HG03439 (cell line): ENCODE measurements at regions not wholly inside any gene's neighbourhood (a gene's known extent, or its start where the extent isn't known, plus 50 kb on each side); places are given as distances from the start of the nearest gene placed in this dataset.
"Not testable (repeated sequence)": the region's sequence is repeated elsewhere in the genome, so short reads cannot be mapped to it uniquely, and the experiment has no call there.

Experiments
- ATAC-seq: cut with Tn5 transposase; IDR thresholded peaks from one replicate; pipeline ENCODE4 v1.9.1; 2021; ENCODE audit warnings: mild to moderate bottlenecking, moderate library complexity; ENCODE audit not compliant: unreplicated experiment

DNA sequence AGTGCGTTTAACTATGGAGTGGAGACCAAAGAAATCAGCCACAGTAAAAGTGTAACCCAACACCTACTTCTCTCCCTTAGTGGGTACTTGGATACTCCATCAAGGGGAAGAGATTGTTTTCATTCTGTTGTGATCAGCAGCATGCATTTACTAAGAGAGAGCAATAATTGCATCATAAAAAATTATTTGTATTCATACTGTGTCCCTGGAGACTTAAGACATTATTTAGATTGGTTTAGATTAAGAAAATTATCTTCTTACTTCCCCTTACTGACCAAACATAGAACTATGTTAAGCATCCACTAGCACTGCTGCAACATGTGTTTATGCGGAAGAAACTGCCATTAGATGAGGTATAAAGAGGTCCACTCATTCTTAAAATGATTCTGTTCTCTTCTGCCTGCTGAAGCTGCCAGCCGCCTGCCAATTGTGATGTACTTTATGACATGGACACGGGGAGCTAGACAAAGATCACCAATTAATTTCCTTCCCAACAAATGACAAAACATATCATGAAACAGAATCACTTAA lies 738.5 kb downstream of the DIAPH3 start:
- ATAC-seq: no peak

DNA sequence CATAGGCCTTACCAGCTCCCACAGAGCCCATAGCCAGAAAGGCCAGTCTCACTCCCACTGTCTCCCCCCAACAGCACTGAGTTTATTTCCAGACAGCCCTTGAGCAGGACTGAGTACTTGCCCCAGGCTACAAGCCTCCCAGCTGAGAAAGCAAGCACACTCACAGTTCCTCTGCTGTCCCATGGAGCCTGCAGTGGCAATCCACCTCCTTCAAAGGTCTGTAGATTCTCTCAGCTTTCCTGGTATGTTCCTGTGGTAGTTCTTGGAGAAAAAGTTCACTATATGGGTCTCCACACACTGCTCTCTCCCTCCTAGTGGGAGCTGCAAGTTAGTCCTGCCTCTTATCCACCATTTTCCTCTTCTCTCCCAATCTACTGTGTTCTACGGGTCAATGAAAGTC lies 728.7 kb downstream of the DIAPH3 start:
- no peak for ATAC-seq

DNA sequence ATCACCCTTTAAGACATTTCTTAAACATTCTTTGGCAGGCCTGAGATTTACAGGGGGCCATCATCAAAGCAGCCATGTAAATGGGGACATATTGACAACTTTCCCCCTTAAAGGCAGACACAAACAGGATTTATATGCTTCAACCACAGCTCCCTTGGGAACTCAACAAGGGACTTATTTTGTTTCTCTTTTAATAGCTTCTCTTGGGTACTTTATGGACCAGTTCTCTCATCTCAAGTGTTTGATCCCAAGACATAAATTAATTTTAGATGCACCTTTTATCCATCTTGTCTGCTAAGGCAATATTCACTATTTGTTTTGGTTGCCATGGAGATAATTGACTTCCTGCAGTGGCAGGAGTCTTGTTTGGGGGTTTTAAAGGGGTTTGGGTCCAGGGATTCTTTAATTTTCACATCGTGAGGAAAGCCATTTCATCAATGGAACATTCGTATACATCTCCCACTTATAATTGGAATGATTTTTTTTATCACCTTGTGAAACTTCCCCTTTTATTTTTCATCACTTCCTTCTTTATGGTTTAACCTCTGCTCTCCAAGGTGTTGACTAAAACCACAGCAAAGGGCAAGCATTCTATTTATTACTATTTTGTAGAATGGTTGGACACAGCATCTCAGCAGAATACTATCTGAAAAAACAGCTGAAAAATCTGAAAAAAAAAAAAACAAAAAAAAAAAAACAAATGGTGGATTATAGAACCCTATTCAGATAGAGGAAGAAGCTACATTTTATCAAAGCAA lies 726.0 kb downstream of the DIAPH3 start:
- no peak for ATAC-seq

DNA sequence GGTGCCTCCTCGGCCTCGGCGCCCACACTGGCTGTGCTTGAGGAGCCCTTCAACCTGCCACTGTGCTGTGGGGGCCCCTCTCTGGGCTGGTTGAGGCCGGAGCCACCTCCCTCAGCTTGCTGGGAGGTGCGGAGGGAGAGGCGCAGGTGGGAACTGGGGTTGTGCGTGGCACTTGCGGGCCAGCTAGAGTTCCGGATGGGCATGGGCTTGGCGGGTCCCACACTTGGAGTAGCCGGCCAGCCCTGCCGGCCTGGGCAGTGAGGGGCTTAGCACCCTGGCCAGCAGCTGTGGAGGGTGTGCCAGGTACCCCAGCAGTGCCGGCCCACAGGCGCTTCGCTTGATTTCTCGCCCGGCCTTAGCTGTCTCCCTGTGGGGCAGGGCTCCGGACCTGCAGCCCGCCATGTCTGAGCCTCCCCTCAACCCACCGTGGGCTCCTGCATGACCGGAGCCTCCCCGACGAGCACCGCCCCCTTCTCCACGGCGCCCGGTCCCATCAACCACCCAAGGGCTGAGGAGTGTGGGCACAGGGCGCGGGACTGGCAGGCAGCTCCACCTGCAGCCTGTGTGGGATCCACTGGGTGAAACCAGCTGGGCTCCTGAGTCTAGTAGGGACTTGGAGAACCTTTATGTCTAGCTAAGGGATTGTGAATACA lies 723.8 kb downstream of the DIAPH3 start:
- no peak for ATAC-seq

DNA sequence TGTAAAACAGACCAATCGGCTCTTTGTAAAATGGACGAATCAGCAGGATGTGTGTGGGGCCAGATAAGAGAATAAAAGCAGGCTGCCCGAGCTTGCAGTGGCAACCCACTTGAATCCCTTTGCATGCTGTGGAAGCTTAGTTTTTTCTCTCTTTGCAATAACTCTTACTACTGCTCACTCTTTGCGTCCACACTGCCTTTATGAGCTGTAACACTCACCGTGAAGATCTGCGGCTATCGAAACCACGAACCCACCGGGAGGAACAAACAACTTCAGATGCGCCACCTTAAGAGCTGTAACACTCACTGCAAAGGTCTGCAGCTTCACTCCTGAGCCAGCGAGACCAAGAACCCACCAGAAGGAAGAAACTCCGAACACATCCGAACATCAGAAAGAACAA lies 722.7 kb downstream of the DIAPH3 start:
- ATAC-seq: not testable (repeated sequence)

DNA sequence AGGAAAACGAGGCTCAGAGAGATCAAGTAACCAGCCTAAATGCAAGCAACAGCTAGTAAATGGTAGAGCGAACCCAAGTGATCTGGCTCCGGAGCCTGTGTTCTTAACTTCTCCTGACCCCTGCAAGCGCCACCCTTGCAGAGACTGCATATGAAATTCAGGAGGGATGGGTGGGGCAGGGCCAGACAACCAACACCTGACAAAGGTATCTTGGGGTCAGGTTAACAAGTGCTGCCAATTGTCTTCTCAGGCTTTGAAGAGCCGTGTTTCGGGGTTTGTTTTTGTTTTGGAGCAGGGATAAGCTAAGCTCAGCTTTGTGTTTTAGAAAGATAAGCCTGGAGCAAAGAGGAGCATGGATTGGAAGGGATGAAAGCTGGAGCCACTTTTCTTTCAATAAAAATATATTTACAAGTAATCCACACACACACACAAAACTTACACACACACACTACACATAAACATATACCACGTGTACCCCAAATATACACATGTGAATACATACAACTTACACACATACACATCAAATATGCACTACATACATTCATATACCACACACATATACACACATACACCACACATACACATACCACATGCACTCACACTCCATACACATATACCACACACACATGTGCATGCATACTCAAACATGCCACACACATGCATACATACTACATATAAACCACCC lies 722.0 kb downstream of the DIAPH3 start:
- ATAC-seq: no peak

DNA sequence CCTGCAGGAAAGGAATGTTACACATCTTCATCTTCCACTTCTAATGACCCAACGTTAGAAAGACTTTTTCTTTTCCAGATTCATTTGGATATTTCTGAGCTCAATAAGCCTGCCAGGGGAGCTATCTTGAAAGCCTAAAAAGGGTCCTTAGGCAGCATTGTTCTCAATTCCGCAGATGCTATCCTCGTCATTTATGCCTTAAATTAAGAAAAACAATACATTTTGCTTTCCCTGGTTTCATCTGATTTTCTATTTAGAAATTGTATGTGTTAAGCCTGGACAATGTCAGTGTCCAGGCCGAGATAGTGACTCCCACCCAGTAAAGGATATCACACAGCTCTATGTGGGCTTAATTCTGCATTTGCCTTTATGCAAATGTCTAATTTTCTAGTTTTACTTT lies 721.3 kb downstream of the DIAPH3 start:
- ATAC-seq: no peak

DNA sequence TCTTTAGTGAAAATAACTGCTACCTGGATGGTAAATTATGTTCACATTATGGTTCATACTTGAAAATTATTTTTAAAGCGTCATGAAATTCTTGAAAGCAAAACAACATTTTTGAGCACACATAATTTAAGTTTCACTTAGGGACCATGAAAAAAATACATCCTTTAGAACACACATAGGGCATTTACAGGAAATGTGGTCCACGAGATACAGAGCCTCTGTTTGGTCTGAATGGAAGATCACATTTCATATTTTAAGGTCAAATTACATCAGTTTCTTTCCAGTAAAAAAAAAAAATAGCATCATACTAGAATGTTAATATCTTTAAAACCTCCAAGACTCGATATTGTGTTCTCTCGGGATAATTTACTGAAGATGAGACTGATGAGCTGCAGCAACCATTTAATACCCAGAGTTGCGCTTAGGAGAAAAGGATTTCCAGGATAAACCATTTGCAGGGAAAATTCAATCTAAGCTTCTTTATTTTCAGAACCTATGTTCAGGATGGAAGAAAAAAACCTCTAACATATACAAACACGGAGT lies 720.7 kb downstream of the DIAPH3 start:
- ATAC-seq: no peak

DNA sequence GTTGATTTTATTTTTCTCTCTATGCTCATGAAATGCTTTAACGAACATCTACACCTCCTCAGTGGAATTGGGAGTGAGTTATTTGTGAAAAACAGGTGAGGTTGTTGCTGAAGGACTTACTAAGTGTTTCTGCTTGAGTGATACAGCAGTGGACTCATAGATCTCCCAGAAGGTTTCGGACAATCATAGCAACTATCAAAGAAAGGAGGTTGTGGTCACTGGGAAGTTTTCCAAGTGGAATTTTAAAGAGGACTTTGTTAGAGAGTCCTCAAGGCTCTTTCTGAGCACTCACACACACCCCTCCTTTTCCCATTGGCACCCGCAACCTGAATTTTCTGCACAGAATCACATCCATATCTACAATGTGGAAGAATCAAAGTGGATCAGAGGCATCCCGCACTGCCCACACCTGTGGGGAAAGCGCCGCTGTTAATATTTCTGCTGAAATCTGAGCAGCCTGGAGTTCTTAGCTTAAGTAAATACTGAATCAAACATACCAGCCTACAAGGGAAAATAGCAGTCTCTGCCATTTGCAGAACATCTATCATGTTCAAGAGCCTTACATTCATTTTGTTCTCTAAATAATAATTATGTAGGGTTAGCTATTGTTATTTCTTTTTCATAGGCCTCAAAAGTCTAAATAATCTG lies 719.4 kb downstream of the DIAPH3 start:
- no peak for ATAC-seq

DNA sequence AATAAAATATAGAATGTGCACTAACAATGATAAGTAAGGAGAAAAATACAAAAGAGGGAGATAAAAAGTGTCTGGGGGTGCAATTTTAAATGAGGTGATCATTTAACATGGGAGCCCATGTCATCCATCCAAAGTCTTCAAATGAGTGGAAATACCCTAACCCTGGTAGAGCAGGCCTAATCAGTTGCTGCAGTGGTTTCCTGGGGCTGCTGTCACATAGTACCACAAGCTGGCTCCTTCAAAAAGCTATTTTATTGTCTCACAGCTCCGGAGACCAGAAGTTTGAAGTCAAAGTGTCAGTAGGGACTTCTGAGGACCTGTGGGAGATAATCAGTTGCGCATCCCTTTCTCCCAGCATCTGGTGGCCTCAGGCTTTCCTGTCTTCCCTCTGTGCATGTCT lies 717.9 kb downstream of the DIAPH3 start:
- no peak for ATAC-seq

DNA sequence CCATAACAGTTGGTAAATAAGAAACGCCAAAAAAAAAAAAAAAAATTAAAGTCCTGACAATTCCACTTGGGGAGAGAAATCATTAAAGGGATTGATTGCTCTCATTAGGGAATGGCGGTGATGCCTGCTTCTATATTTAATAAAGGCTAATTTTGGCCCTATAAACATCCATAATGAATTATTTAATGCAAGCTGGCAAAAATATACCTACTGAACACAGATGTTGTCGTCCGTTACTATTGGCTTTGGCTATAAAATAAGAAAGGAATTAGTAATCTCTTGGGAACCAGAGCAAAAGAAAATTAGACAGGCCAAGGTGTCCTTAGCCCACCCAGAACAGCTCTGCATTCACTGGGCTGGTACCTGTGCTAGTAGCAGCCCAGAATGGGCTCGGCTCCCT lies 717.3 kb downstream of the DIAPH3 start:
- ATAC-seq: no peak

DNA sequence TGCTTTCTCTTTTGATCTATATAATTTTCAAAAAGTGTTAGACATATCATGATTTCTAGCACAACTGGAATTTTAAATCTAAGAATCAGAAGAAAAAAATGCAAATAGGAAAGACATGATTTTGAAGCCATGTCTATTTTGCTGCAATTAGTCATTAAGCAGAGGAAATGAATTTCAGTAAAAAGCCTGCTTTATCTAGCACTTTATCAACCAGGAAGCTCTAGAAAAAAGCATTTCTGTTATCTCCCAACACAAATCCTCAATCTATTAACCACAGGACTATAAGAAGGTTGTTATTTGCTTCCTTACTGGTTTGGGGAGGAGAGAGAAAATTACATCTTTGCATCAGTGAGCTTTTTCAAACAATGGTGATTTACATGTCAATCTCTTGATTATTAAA lies 716.7 kb downstream of the DIAPH3 start:
- no peak for ATAC-seq

DNA sequence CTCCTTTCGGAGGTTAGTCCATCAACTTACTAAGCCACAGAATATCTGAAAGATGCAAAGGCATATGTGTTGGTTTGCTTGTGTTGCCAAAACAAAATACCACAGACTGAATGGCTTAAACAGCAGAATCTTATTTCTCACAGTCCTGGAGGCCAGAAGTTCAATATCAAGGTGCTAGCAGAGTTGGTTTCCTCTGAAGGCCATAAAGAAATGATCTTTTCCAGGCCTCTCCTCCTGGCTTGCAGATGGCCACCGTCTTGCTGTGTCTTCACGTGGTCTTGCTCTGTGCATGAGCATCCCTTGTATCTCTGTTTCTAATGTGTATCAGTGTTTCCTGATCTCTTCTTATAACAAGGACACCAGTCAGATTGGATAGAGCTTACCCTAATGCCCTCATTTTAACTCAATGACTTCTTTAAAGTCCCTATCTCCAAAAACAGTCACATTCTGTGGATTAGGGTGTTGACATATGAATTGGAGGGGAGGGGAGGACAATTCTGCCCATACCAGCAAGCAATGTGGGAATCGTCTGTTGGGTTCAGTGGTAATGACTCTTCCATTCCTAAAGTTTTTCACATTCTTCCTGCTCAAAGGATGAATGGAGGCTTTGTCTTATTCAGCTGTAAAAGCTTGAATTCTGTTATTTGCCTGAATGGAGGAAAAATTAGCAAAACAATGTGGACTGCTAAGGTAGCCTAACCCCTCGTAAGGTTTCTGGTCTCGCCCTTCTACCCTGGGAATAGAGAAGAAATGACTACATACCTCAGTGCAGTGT lies 715.7 kb downstream of the DIAPH3 start:
- no peak for ATAC-seq

DNA sequence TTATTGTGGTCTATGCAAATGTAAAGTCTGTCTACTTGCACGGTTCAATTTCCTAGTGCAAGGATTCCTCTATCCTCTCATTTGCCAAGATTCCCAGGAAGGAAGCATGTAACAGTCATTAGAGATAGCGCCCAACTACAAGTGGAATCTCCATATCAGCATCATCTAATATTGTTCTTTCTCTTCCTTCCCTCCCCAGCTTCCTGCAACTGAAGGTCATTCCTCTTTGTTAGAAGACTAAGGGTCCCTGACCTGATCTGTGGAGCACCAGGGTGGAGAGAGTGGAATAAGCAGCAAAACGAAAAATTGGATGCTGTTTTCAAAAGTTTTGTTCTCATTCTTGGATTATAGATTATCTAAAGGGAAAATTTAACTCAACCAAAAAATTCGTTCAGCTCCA lies 714.0 kb downstream of the DIAPH3 start:
- ATAC-seq: no peak

DNA sequence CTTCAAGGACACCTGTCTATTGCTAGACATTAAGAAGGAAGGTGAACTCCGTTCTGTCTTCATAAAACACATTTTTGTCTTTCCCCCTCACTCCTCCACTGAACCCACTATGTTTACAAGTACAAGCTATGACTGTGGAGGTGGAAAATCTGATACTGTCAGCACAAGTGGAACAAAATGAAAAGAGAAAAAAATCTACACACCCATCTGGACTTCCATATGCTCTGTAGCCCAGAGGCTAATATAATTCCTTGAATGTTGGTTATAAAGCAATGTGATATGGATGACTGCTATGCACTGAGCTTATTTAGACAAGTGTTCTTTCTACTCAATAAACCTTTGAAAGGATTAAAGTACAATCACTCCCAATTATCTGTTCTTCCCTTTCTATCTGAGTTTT lies 713.5 kb downstream of the DIAPH3 start:
- ATAC-seq: no peak

DNA sequence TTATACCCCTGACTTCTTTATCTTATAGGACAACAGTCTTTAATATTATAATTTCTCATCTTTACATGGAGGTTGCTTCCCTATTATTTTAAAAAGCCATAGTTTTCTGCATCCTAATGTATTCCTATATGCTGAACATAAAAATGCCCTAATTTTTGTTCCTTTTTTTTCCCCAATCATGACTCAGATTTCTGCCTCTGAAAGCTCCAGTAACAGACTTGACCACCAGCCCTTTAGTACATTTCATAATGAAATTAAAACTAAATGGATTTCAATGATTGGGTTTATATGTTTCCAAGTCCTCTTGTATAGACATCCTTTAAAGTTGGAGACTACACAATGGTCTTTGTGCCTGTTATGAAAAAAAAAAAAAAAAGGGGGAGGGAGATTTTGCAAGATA lies 712.5 kb downstream of the DIAPH3 start:
- ATAC-seq: no peak

DNA sequence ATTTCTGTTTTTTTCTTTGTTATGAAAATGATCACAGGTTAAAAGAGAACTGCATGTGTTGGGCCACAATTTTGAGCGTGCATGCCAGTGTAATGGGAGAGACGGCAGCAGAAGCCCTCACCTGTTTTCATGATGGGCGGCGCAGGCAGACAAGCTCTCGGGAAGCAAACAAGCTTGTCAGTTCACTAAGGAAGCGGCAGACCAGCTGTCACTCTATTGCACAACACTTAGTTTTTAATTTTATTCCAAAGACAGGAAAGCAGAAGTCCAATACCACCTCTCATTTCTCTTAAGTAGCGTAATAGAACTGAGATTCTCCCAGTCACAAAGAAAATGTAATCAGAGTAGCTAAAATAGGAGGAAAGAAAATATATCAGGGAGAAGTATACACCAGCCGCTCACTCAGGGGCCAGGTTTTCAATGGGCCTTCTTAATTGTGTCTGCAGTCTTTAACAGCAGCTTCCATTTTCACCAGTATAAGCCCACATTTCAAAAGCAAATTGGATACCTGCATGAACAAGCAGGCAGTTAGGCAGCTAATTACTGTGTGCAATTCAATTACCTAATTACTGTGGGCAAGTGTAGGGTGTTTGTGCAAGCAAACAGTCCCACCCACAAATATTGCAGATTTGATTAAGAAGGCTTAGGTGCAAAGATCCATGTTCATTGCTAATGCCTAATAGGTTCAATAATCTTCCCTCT lies 711.4 kb downstream of the DIAPH3 start:
- ATAC-seq: no peak

DNA sequence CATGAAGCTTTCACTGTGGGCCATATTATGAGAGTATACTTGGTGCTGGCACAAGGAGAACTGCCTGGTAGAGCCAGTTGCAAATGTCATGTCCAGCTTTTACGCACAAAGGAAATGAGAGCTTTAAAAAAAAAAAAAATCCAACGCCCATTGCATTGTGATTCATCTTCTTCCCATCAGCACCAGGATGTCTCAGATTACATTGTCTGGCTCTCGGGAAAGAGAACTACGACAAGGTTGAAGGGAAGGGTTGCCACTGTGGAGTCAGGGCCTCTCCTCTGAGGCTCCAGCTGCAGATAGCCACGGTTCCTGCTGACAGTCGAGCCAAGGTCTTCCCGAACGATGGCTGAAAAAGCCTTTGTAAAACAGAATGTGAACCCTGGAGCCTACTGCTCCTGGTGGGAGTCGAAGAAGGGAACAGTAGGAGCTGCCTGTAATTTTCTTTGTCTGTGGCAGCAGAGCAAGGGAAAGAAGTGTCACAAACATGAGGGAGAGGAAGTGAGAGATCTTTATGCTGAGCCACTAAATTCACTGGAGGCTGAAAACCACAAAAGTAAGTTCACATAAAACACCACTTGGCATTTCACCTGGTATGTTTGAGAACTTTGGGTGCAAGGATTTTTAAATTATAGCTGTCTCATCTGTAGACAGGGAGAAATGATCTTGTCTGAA lies 704.7 kb downstream of the DIAPH3 start:
- ATAC-seq: no peak

DNA sequence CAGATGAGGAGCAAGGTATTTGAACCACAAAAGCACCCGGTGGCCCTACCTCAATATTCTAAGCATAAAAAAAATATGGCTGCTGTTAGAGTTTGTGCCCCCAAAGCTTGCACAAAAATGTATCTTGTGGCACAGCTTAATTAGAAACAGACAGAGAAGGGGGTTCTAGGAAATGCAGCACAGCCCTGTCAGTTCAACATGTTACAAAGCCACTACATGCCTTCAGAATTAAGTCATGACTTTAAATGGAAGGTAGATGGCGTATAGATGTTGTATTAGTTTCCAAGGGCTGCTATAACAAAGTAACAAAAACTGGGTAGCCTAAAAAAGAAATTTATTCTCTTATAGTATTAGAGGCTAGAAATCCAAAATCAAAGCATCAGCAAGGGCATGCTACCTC lies 703.8 kb downstream of the DIAPH3 start:
- no peak for ATAC-seq
